ENCODE measurements at regions not wholly inside any gene's neighbourhood (a gene's known extent, or its start where the extent isn't known, plus 50 kb on each side); places are given as distances from the start of the nearest gene placed in this dataset.

DNA sequence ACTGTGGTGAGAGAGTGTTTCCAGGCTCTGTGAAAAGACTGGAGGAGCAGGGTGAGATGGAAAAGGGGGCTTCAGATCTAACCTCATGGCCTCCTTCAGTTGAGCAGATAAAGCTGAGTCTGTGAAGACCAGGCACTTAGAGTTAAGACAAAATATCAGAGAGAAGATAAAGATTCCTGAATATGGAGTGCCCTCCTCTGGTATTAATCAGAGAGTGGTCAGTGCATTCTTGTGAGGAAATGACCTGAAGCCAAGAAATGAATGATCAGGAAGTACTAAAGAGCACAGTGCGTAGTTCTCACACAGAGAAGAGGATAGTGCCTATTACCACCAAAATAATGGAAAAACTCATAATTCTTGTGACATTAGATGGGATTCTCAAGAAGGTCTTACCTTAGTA lies 1417.0 kb upstream of the ACO1 start:
- DNase-seq: no peak
- intact Hi-C loops (cut with micrococcal nuclease): no loop called here
- TF ChIP-seq, protein P1, sequence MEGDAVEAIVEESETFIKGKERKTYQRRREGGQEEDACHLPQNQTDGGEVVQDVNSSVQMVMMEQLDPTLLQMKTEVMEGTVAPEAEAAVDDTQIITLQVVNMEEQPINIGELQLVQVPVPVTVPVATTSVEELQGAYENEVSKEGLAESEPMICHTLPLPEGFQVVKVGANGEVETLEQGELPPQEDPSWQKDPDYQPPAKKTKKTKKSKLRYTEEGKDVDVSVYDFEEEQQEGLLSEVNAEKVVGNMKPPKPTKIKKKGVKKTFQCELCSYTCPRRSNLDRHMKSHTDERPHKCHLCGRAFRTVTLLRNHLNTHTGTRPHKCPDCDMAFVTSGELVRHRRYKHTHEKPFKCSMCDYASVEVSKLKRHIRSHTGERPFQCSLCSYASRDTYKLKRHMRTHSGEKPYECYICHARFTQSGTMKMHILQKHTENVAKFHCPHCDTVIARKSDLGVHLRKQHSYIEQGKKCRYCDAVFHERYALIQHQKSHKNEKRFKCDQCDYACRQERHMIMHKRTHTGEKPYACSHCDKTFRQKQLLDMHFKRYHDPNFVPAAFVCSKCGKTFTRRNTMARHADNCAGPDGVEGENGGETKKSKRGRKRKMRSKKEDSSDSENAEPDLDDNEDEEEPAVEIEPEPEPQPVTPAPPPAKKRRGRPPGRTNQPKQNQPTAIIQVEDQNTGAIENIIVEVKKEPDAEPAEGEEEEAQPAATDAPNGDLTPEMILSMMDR (IDR thresholded peaks at IDR 0.05; ENCODE audit: borderline replicate concordance): no peak

DNA sequence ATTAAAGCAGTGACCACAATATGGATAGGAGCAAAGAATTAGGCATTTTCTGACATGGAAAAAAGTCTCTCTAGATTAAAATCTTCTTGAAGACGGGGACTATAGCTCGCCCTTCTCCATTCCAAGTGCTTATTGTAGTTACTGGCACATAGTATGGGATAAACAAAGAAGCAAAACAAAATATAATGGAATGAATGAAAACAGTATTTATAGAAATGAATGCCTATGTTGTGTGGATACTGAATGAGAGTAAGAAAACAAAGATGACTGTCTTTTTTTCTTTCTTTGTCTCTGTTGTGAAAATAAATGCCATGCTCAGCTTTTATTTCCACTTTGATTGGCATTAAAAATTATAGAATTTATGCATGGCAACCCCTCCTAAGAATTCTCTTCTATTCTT lies 1414.3 kb upstream of the ACO1 start:
- no peaks in the 10 kb centered on the region for H3K36me3 ChIP-seq
- TF ChIP-seq, protein P1 (IDR thresholded peaks at IDR 0.05; ENCODE audit: borderline replicate concordance): no peak
- no peaks in the 10 kb centered on the region for H3K4me1 ChIP-seq
- no peaks in the 10 kb centered on the region for H3K27me3 ChIP-seq (ENCODE audit: low read depth)
- no peaks in the 10 kb centered on the region for H3K9me3 ChIP-seq (replicated peaks)
- H3K4me3 ChIP-seq: no peak overlapping the region
- no peak overlapping the region for H3K27ac ChIP-seq (replicated peaks)
- no peak for DNase-seq
- intact Hi-C loops (cut with micrococcal nuclease): loop anchor here (10.0 kb wide), 1 partner anchor 55 kb away; no protein-coding TSS in a partner anchor

More for the DNA sequence above, 1417.0 kb upstream of the ACO1 start:
- no peak overlapping the region for H3K27ac ChIP-seq (replicated peaks)
- H3K27me3 ChIP-seq (ENCODE audit: low read depth): no peaks in the 10 kb centered on the region
- H3K9me3 ChIP-seq (replicated peaks): peaks cover 9% of the 10 kb centered on the region
- H3K4me1 ChIP-seq: no peaks in the 10 kb centered on the region
- H3K4me3 ChIP-seq: no peak overlapping the region
- H3K36me3 ChIP-seq: no peaks in the 10 kb centered on the region

- intact Hi-C loops (cut with micrococcal nuclease): loop anchor here (10.0 kb wide), 1 partner anchor 56 kb away; no protein-coding TSS in a partner anchor
- TF ChIP-seq, protein P1 (IDR thresholded peaks at IDR 0.05; ENCODE audit: borderline replicate concordance): no peak
- Histone ChIP-seq H3K27ac (replicated peaks) (no peak overlapping the region), H3K36me3 (no peaks in the 10 kb centered on the region), H3K27me3 (ENCODE audit: low read depth) (no peaks in the 10 kb centered on the region), H3K9me3 (replicated peaks) (no peaks in the 10 kb centered on the region), H3K4me1 (no peaks in the 10 kb centered on the region), H3K4me3 (no peak overlapping the region)
- no peak for DNase-seq
Measured at GRCh38 chr9:30970812-30971211, 1413.6 kb upstream of the ACO1 start.

DNA sequence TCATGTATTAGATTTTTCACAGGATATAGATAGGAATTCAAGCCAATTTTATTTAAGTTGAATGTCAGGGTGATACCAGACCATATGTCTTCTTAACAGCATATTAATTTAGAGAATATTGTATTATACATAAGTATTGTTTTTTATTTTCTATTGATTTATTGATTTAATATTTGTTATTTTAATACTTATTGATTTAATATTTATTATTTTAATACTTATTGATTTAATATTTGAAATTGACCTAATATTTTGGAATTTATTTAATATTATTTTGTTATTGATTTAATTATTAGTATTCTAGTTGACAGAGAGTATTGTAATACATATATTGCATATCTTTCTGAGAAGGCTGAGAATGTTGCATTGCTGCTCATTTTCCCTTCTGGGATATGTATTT lies 1411.8 kb upstream of the ACO1 start:
- intact Hi-C loops (cut with micrococcal nuclease): loop anchor here (10.0 kb wide), 1 partner anchor 58 kb away; no protein-coding TSS in a partner anchor
- no peak overlapping the region for H3K27ac ChIP-seq (replicated peaks)
- H3K36me3 ChIP-seq: no peaks in the 10 kb centered on the region
- TF ChIP-seq, protein P1 (IDR thresholded peaks at IDR 0.05; ENCODE audit: borderline replicate concordance): no peak
- H3K4me3 ChIP-seq: no peak overlapping the region
- H3K4me1 ChIP-seq: no peaks in the 10 kb centered on the region
- H3K27me3 ChIP-seq (ENCODE audit: low read depth): no peaks in the 10 kb centered on the region
- DNase-seq: no peak
- no peaks in the 10 kb centered on the region for H3K9me3 ChIP-seq (replicated peaks)

GRCh38 chr9:30977965-30978364 lies 1406.5 kb upstream of the ACO1 start:
- Histone ChIP-seq H3K4me1 (no peaks in the 10 kb centered on the region), H3K27me3 (ENCODE audit: low read depth) (no peaks in the 10 kb centered on the region), H3K27ac (replicated peaks) (no peak overlapping the region), H3K4me3 (no peak overlapping the region), H3K9me3 (replicated peaks) (peaks cover 12% of the 10 kb centered on the region), H3K36me3 (no peaks in the 10 kb centered on the region)
- TF ChIP-seq, protein P1 (IDR thresholded peaks at IDR 0.05; ENCODE audit: borderline replicate concordance): no peak
- intact Hi-C loops (cut with micrococcal nuclease): loop anchor here (10.0 kb wide), 1 partner anchor 63 kb away; no protein-coding TSS in a partner anchor
- DNase-seq: no peak

Measured in left ventricle myocardium inferior (tissue), 1 donor.